Neural cell (in vitro differentiated cells): ENCODE measurements at regions not wholly inside any gene's neighbourhood (a gene's known extent, or its start where the extent isn't known, plus 50 kb on each side); places are given as distances from the start of the nearest gene placed in this dataset.
A peak's percentile ranks its signal among the peaks of the same experiment; 100 is the strongest.

Experiments
- H2AFZ ChIP-seq: fragments of 200-600, 300-800 bp; sonication (generic), shearing (Covaris generic); 2 replicates; pipeline ENCODE4 v1.6.0; 2014; ENCODE audit warnings: low read depth, mild to moderate bottlenecking, antibody characterized with exemption, low read length, moderate library complexity
- H3F3A ChIP-seq: fragments of 200-600 bp; shearing (Covaris generic); 2 replicates; pipeline ENCODE4 v1.6.1; 2016; ENCODE audit warnings: mild to moderate bottlenecking, moderate library complexity, mixed read lengths, antibody characterized with exemption, low read length; ENCODE audit not compliant: insufficient read depth, poor library complexity, severe bottlenecking
- H3K27ac ChIP-seq: fragments of 200-600, 300-800 bp; sonication (generic), shearing (Covaris generic); 2 replicates; pipeline ENCODE4 v1.5.1; 2014; ENCODE audit warnings: mild to moderate bottlenecking, low read length, moderate library complexity
- H3K27me3 ChIP-seq: fragments of 300-800, 200-600 bp; sonication (generic), shearing (Covaris generic); 2 replicates; pipeline ENCODE4 v1.6.0; 2014; ENCODE audit warnings: mild to moderate bottlenecking, low read depth, low read length, moderate library complexity; ENCODE audit not compliant: insufficient read depth
- H3K36me3 ChIP-seq: fragments of 300-800, 200-600 bp; sonication (generic), shearing (Covaris generic); 2 replicates; pipeline ENCODE4 v1.5.1; 2014; ENCODE audit warnings: mild to moderate bottlenecking, antibody characterized with exemption, low read length, moderate library complexity; ENCODE audit not compliant: insufficient read depth
- H3K4me2 ChIP-seq: fragments of 300-800, 200-600 bp; sonication (generic), shearing (Covaris generic); 2 replicates; pipeline ENCODE4 v1.6.0; 2014; ENCODE audit warnings: mild to moderate bottlenecking, low read length
- H3K4me3 ChIP-seq: fragments of 300-800, 200-600 bp; sonication (generic), shearing (Covaris generic); 2 replicates; pipeline ENCODE4 v1.5.1; 2014; ENCODE audit warnings: mild to moderate bottlenecking, low read length, moderate library complexity
- H3K79me2 ChIP-seq: fragments of 200-600 bp; shearing (Covaris generic); replicated peaks from 2 replicates; pipeline ENCODE4 v1.6.0; 2014; ENCODE audit warnings: mild to moderate bottlenecking, low read length, moderate library complexity; ENCODE audit not compliant: insufficient read depth
- H3K9ac ChIP-seq: fragments of 300-800, 200-600 bp; sonication (generic), shearing (Covaris generic); 2 replicates; pipeline ENCODE4 v1.6.1; 2016; ENCODE audit warnings: mild to moderate bottlenecking, low read length, mixed read lengths
- H3K9me2 ChIP-seq: fragments of 200-600 bp; shearing (Covaris generic); 2 replicates; pipeline ENCODE4 v1.6.1; 2016; ENCODE audit warnings: mild to moderate bottlenecking, low read length, mixed read lengths; ENCODE audit not compliant: insufficient read depth
- H3K9me3 ChIP-seq: fragments of 200-600, 300-800 bp; sonication (generic), shearing (Covaris generic); 2 replicates; pipeline ENCODE4 v1.6.1; 2016; ENCODE audit warnings: mild to moderate bottlenecking, mixed run types, low read length, moderate library complexity, mixed read lengths
- H4K20me1 ChIP-seq: fragments of 200-600 bp; shearing (Covaris generic); 2 replicates; pipeline ENCODE4 v1.6.1; 2016; ENCODE audit warnings: mild to moderate bottlenecking, mixed run types; ENCODE audit not compliant: insufficient read depth
- EZH2 ChIP-seq: fragments of 200-600, 300-800 bp; shearing (Covaris generic), sonication (generic); IDR thresholded peaks from 2 replicates; pipeline ENCODE4 v1.6.1; 2014; ENCODE audit warnings: antibody characterized with exemption, low read length, borderline replicate concordance, mild to moderate bottlenecking; ENCODE audit not compliant: insufficient read depth, poor library complexity, severe bottlenecking
- MXI1 ChIP-seq: fragments of 450-650 bp; conservative IDR thresholded peaks from 2 replicates; pipeline ENCODE4 v1.6.1; 2014; ENCODE audit warnings: antibody characterized with exemption, mild to moderate bottlenecking; ENCODE audit not compliant: poor library complexity, severe bottlenecking
- POLR2AphosphoS5 ChIP-seq: IDR thresholded peaks from 2 replicates; pipeline ENCODE4 v1.6.1; 2012
- RAD21 ChIP-seq: fragments of 450-650 bp; conservative IDR thresholded peaks from 2 replicates; pipeline ENCODE4 v1.6.1; 2014; ENCODE audit warnings: antibody characterized with exemption, mild to moderate bottlenecking, moderate library complexity
- SMC3 ChIP-seq: fragments of 450-650 bp; conservative IDR thresholded peaks from 2 replicates; pipeline ENCODE4 v1.6.1; 2014; ENCODE audit warnings: antibody characterized with exemption, mild to moderate bottlenecking, moderate library complexity; ENCODE audit not compliant: poor library complexity
- TAF1 ChIP-seq: IDR thresholded peaks from 2 replicates; pipeline ENCODE4 v1.6.1; 2012; ENCODE audit warnings: low read depth
- TF ChIP-seq, protein P1 (sequence below): fragments of 450-650 bp; IDR thresholded peaks from 2 replicates; pipeline ENCODE4 v1.5.1; 2014; ENCODE audit warnings: antibody characterized with exemption, mild to moderate bottlenecking, moderate library complexity; ENCODE audit not compliant: poor library complexity, severe bottlenecking
- TF ChIP-seq, protein P2 (sequence below): IDR thresholded peaks from 2 replicates; pipeline ENCODE4 v1.6.1; 2012; ENCODE audit warnings: borderline replicate concordance

DNA sequence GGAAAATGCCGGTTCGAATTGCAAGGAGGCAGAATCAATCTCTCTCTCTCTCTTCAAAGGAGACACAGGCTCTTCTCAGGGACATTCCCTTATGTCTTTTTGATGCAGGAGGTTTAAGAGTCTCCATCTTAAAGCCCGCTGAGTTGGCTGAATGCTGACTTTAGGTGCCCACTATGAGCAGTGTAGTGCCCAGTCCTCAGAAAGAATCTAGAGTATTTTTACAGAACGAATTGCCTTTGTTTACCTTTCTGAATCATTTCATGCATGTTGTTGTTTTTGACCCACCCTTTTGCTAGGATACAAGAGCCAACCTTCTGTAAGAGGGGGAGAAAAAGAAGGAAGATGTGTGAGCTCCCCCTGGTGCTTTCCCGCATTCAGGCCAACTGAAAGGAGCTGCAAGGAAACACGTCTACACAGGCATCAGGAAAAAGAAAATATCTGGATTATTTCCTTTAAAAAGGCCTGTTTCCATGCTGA lies 193.5 kb upstream of the TCF4 start:
- Histone ChIP-seq H3K4me2 (no peak overlapping the region), H3F3A (no peaks in the 10 kb centered on the region), H3K9me2 (peaks cover 3% of the 10 kb centered on the region), H3K4me3 (no peak overlapping the region), H3K79me2 (no peaks in the 10 kb centered on the region), H3K27me3 (peaks cover 41% of the 10 kb centered on the region), H3K9ac (no peak overlapping the region), H3K27ac (no peak overlapping the region), H3K9me3 (no peaks in the 10 kb centered on the region), H3K36me3 (no peaks in the 10 kb centered on the region), H4K20me1 (no peaks in the 10 kb centered on the region), H2AFZ (no peak overlapping the region)
- no peak for TF ChIP-seq MXI1
- TF ChIP-seq SMC3, result peak; percentile 57
- TF ChIP-seq TAF1, result no peak
- peak; percentile 40 for TF ChIP-seq RAD21
- TF ChIP-seq, protein P1, sequence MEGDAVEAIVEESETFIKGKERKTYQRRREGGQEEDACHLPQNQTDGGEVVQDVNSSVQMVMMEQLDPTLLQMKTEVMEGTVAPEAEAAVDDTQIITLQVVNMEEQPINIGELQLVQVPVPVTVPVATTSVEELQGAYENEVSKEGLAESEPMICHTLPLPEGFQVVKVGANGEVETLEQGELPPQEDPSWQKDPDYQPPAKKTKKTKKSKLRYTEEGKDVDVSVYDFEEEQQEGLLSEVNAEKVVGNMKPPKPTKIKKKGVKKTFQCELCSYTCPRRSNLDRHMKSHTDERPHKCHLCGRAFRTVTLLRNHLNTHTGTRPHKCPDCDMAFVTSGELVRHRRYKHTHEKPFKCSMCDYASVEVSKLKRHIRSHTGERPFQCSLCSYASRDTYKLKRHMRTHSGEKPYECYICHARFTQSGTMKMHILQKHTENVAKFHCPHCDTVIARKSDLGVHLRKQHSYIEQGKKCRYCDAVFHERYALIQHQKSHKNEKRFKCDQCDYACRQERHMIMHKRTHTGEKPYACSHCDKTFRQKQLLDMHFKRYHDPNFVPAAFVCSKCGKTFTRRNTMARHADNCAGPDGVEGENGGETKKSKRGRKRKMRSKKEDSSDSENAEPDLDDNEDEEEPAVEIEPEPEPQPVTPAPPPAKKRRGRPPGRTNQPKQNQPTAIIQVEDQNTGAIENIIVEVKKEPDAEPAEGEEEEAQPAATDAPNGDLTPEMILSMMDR, result peak; percentile 52
- no peak for TF ChIP-seq EZH2

DNA sequence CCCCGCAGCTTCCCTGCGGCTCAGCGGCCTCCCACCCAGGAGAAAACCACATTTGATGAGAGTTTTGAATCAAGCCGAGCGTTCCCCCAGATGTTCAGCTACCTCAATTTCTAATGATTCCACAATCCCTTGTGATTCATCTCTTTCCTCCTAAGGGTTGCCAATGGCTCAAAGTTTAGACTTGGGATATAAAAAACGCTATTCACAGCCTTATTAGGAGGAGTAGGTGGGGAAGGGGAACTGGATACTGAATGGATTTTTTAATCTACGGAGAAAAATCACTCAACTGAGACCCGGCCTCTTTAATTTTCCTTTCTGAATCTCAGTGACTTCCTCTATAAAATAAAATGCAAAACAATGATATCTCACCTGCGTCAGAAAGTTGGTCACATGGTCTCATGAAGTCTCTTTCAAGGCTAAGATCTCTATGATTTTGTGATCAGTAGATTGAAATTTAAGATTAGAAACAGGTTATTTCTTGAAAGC lies 192.6 kb upstream of the TCF4 start:
- H4K20me1 ChIP-seq, result no peaks in the 10 kb centered on the region
- no peak overlapping the region for H3K4me2 ChIP-seq
- H3F3A ChIP-seq, result no peaks in the 10 kb centered on the region
- no peak for TF ChIP-seq TAF1
- no peak for TF ChIP-seq MXI1
- TF ChIP-seq POLR2AphosphoS5, result no peak
- no peak for TF ChIP-seq SMC3
- TF ChIP-seq, protein P2, sequence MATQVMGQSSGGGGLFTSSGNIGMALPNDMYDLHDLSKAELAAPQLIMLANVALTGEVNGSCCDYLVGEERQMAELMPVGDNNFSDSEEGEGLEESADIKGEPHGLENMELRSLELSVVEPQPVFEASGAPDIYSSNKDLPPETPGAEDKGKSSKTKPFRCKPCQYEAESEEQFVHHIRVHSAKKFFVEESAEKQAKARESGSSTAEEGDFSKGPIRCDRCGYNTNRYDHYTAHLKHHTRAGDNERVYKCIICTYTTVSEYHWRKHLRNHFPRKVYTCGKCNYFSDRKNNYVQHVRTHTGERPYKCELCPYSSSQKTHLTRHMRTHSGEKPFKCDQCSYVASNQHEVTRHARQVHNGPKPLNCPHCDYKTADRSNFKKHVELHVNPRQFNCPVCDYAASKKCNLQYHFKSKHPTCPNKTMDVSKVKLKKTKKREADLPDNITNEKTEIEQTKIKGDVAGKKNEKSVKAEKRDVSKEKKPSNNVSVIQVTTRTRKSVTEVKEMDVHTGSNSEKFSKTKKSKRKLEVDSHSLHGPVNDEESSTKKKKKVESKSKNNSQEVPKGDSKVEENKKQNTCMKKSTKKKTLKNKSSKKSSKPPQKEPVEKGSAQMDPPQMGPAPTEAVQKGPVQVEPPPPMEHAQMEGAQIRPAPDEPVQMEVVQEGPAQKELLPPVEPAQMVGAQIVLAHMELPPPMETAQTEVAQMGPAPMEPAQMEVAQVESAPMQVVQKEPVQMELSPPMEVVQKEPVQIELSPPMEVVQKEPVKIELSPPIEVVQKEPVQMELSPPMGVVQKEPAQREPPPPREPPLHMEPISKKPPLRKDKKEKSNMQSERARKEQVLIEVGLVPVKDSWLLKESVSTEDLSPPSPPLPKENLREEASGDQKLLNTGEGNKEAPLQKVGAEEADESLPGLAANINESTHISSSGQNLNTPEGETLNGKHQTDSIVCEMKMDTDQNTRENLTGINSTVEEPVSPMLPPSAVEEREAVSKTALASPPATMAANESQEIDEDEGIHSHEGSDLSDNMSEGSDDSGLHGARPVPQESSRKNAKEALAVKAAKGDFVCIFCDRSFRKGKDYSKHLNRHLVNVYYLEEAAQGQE, result no peak
- H3K9ac ChIP-seq, result no peak overlapping the region
- no peak overlapping the region for H3K27ac ChIP-seq
- peak overlapping the region; percentile 69 for H3K4me3 ChIP-seq
- H2AFZ ChIP-seq, result no peak overlapping the region
- H3K9me3 ChIP-seq, result no peaks in the 10 kb centered on the region
- H3K36me3 ChIP-seq, result no peaks in the 10 kb centered on the region
- H3K9me2 ChIP-seq, result peaks cover 3% of the 10 kb centered on the region
- peaks cover 41% of the 10 kb centered on the region for H3K27me3 ChIP-seq
- no peaks in the 10 kb centered on the region for H3K79me2 ChIP-seq
